ENCODE measurements at regions not wholly inside any gene's neighbourhood (a gene's known extent, or its start where the extent isn't known, plus 50 kb on each side); places are given as distances from the start of the nearest gene placed in this dataset.
"Not testable (repeated sequence)": the region's sequence is repeated elsewhere in the genome, so short reads cannot be mapped to it uniquely, and the experiment has no call there.

- DNase-seq = no peak
Measured at GRCh38 chr1:59186656-59187055, 110.2 kb upstream of the FGGY start.

- DNase-seq = no peak
Measured at GRCh38 chr1:59188413-59189213, 108.3 kb upstream of the FGGY start.

- no peak for DNase-seq
Measured at GRCh38 chr1:59193443-59194093, 103.3 kb upstream of the FGGY start.

- DNase-seq = no peak
Measured at GRCh38 chr1:59194621-59195020, 102.3 kb upstream of the FGGY start.

GRCh38 chr1:59195151-59195550 lies 101.7 kb upstream of the FGGY start:
- no peak for DNase-seq

GRCh38 chr1:59198564-59198963 lies 98.3 kb upstream of the FGGY start:
- DNase-seq = no peak

GRCh38 chr1:59199147-59199546 lies 97.7 kb upstream of the FGGY start:
- no peak for DNase-seq

- DNase-seq = no peak
Measured at GRCh38 chr1:59199719-59200376, 97.0 kb upstream of the FGGY start.

GRCh38 chr1:59201341-59201740 lies 95.6 kb upstream of the FGGY start:
- no peak for DNase-seq

- DNase-seq = no peak
Measured at GRCh38 chr1:59202455-59202854, 94.4 kb upstream of the FGGY start.

GRCh38 chr1:59204001-59204400 lies 92.9 kb upstream of the FGGY start:
- DNase-seq = no peak

- DNase-seq = not testable (repeated sequence)
Measured at GRCh38 chr1:59206616-59207015, 90.3 kb upstream of the FGGY start.

GRCh38 chr1:59210430-59210829 lies 86.5 kb upstream of the FGGY start:
- not testable (repeated sequence) for DNase-seq

- no peak for DNase-seq
Measured at GRCh38 chr1:59212706-59213105, 84.2 kb upstream of the FGGY start.

GRCh38 chr1:59214248-59215208 lies 82.4 kb upstream of the FGGY start:
- DNase-seq = no peak

GRCh38 chr1:59215766-59216291 lies 81.1 kb upstream of the FGGY start:
- DNase-seq = no peak

GRCh38 chr1:59217439-59217838 lies 79.5 kb upstream of the FGGY start:
- DNase-seq = not testable (repeated sequence)

GRCh38 chr1:59218521-59219236 lies 78.2 kb upstream of the FGGY start:
- DNase-seq = no peak

- no peak for DNase-seq
Measured at GRCh38 chr1:59219916-59220315, 77.0 kb upstream of the FGGY start.

- no peak for DNase-seq
Measured at GRCh38 chr1:59220356-59220755, 76.5 kb upstream of the FGGY start.

GRCh38 chr1:59223198-59223597 lies 73.7 kb upstream of the FGGY start:
- DNase-seq = no peak
